Spleen (tissue), 11 donors: ENCODE measurements at regions not wholly inside any gene's neighbourhood (a gene's known extent, or its start where the extent isn't known, plus 50 kb on each side); places are given as distances from the start of the nearest gene placed in this dataset.

Experiments
- DNase-seq: peaks from one replicate; pipeline ENCODE4 v3.0.0-alpha.2; 2020
- H3K27ac ChIP-seq, 8 donors: fragments of 200-600 bp; sonication (generic) in 7 of 8; 1 replicate in 4 of 8; 2 replicates in 4 of 8; pipeline versions ENCODE4 v1.5.0 to v1.8.0; 2016 to 2021; ENCODE audit warnings: inconsistent platforms in 4 of 8, mild to moderate bottlenecking in 4 of 8, moderate library complexity in 1 of 8
- H3K27me3 ChIP-seq, 7 donors: fragments of 200-600 bp; sonication (generic) in 6 of 7; replicated peaks in 1 of 7; 1 replicate in 4 of 7; 2 replicates in 3 of 7; pipeline versions ENCODE4 v1.5.0 to v1.8.0; 2016 to 2021; ENCODE audit warnings: inconsistent platforms in 3 of 7, mild to moderate bottlenecking in 1 of 7
- H3K36me3 ChIP-seq, 6 donors: fragments of 200-600 bp; sonication (generic) in 5 of 6; 1 replicate in 4 of 6; 2 replicates in 2 of 6; pipeline versions ENCODE4 v1.5.0 to v1.8.0; 2016 to 2021; ENCODE audit warnings: inconsistent platforms in 2 of 6
- H3K4me1 ChIP-seq, 6 donors: fragments of 200-600 bp; sonication (generic) in 5 of 6; 1 replicate in 3 of 6; 2 replicates in 3 of 6; pipeline versions ENCODE4 v1.5.0 to v1.8.0; 2016 to 2021; ENCODE audit warnings: inconsistent platforms in 3 of 6
- H3K4me3 ChIP-seq, 8 donors: fragments of 200-600 bp; sonication (generic) in 7 of 8; 1 replicate in 4 of 8; 2 replicates in 4 of 8; pipeline versions ENCODE4 v1.5.0 to v1.8.0; 2016 to 2021; ENCODE audit warnings: inconsistent platforms in 4 of 8, mild to moderate bottlenecking in 4 of 8, moderate library complexity in 2 of 8
- H3K9me3 ChIP-seq, 8 donors: fragments of 200-600 bp; sonication (generic) in 7 of 8; 1 replicate in 4 of 8; 2 replicates in 4 of 8; pipeline versions ENCODE4 v1.5.0 to v1.8.0; 2016 to 2021; ENCODE audit warnings: inconsistent platforms in 4 of 8
- CTCF ChIP-seq, 11 experiments: fragments of 200-600 bp in 7 of 11; fragments of 450-650 bp in 4 of 11; sonication (generic) in 4 of 11; IDR thresholded peaks in 8 of 11; conservative IDR thresholded peaks in 3 of 11; 1 replicate in 7 of 11; 2 replicates in 4 of 11; pipeline versions ENCODE4 v1.4.0 to v1.8.0; 2016 to 2021; ENCODE audit warnings: antibody characterized with exemption in 11 of 11, inconsistent platforms in 4 of 11, mild to moderate bottlenecking in 1 of 11
- POLR2A ChIP-seq, 3 donors: fragments of 450-650 bp; IDR thresholded peaks; one replicate each; pipeline ENCODE4 v1.5.1; 2017; ENCODE audit warnings: antibody characterized with exemption in 3 of 3, mild to moderate bottlenecking in 1 of 3
- POLR2AphosphoS5 ChIP-seq, 3 donors: sonication (generic); formaldehyde crosslinking; IDR thresholded peaks; one replicate each; pipeline ENCODE4 v1.5.1; 2017; ENCODE audit warnings: antibody characterized with exemption in 3 of 3
- WGBS, 5 donors: extraction: QIAGEN DNeasy Blood & Tissue Kit in 3 of 5; methylation state at CpG; one replicate each; pipeline versions ENCODE4 v1.1.5 to v1.1.7; 2013 to 2018; 5-methylcytosine and 5-hydroxymethylcytosine counted together
- intact Hi-C: fragments of 100-400 bp; cut with DNase I; formaldehyde crosslinking; loops from one replicate; pipeline ENCODE4 v1.15.0; 2023; ENCODE audit warnings: low total_unique reads
- donor health status: healthy with polysubstance abuse.
- donor health status: DM: no; HTN: no; CAD: no; lungs with moderate emphysema.
- donor health status: DM: no; HTN: no; CAD: no.
- donor health status: Bipolar disorder and iron deficiency.
- donor health status: healthy.
- donor health status: DM: no; HTN: no; CAD: no.
- donor health status: DM: yes; HTN: yes; CAD: no.

GRCh38 chr2:21288299-21288698, 164.5 kb downstream of the TDRD15 start:
- WGBS, 5 donors, result 77 to 91% (median 82%) methylated on average over 2 of the region's 2 CpGs
- TF ChIP-seq CTCF (IDR thresholded peaks at IDR 0.05 in 8 of 11, conservative IDR thresholded peaks at IDR 0.05 in 3 of 11) (no peak), POLR2AphosphoS5 (IDR thresholded peaks at IDR 0.05) (no peak), POLR2A (IDR thresholded peaks at IDR 0.05) (no peak)
- H3K9me3 ChIP-seq, result no peaks in the 10 kb centered on the region
- no peaks in the 10 kb centered on the region for H3K36me3 ChIP-seq
- H3K27me3 ChIP-seq, result no peaks in the 10 kb centered on the region
- H3K4me3 ChIP-seq, result no peak overlapping the region
- no peaks in the 10 kb centered on the region for H3K4me1 ChIP-seq
- DNase-seq, result no peak
- no peak overlapping the region for H3K27ac ChIP-seq
- intact Hi-C loops, result no loop called here

GRCh38 chr2:21288739-21289520, 165.2 kb downstream of the TDRD15 start:
- H3K4me1 ChIP-seq, result no peaks in the 10 kb centered on the region
- no peaks in the 10 kb centered on the region for H3K36me3 ChIP-seq
- H3K4me3 ChIP-seq, result no peak overlapping the region
- H3K27ac ChIP-seq, result no peak overlapping the region
- H3K9me3 ChIP-seq, result no peaks in the 10 kb centered on the region
- 69 to 84% (median 77%) methylated on average over 8 of the region's 8 CpGs for WGBS, 5 donors
- DNase-seq, result no peak
- no peaks in the 10 kb centered on the region for H3K27me3 ChIP-seq
- TF ChIP-seq POLR2A (IDR thresholded peaks at IDR 0.05) (no peak), POLR2AphosphoS5 (IDR thresholded peaks at IDR 0.05) (no peak), CTCF (IDR thresholded peaks at IDR 0.05 in 8 of 11, conservative IDR thresholded peaks at IDR 0.05 in 3 of 11) (no peak)
- intact Hi-C loops, result no loop called here

- Histone ChIP-seq H3K4me3 (no peak overlapping the region), H3K9me3 (no peaks in the 10 kb centered on the region), H3K4me1 (no peaks in the 10 kb centered on the region), H3K27ac (no peak overlapping the region), H3K36me3 (no peaks in the 10 kb centered on the region), H3K27me3 (no peaks in the 10 kb centered on the region)
- no peak for TF ChIP-seq POLR2AphosphoS5 (IDR thresholded peaks at IDR 0.05)
- TF ChIP-seq CTCF (IDR thresholded peaks at IDR 0.05 in 8 of 11, conservative IDR thresholded peaks at IDR 0.05 in 3 of 11), result no peak
- no peak for TF ChIP-seq POLR2A (IDR thresholded peaks at IDR 0.05)
- no peak for DNase-seq
- 77 to 92% (median 83%) methylated on average over 3 of the region's 3 CpGs for WGBS, 5 donors
- intact Hi-C loops, result no loop called here
These were observed 165.8 kb downstream of the TDRD15 start for GRCh38 chr2:21289551-21289950.

GRCh38 chr2:21289989-21290388, 166.2 kb downstream of the TDRD15 start:
- Histone ChIP-seq H3K27me3 (no peaks in the 10 kb centered on the region), H3K27ac (no peak overlapping the region), H3K9me3 (no peaks in the 10 kb centered on the region), H3K36me3 (no peaks in the 10 kb centered on the region), H3K4me1 (no peaks in the 10 kb centered on the region), H3K4me3 (no peak overlapping the region)
- TF ChIP-seq CTCF (IDR thresholded peaks at IDR 0.05 in 8 of 11, conservative IDR thresholded peaks at IDR 0.05 in 3 of 11) (no peak), POLR2AphosphoS5 (IDR thresholded peaks at IDR 0.05) (no peak), POLR2A (IDR thresholded peaks at IDR 0.05) (no peak)
- 64 to 82% (median 76%) methylated on average over 3 of the region's 3 CpGs for WGBS, 5 donors
- no peak for DNase-seq
- intact Hi-C loops, result no loop called here
